ENCODE measurements at regions not wholly inside any gene's neighbourhood (a gene's known extent, or its start where the extent isn't known, plus 50 kb on each side); places are given as distances from the start of the nearest gene placed in this dataset.

DNA sequence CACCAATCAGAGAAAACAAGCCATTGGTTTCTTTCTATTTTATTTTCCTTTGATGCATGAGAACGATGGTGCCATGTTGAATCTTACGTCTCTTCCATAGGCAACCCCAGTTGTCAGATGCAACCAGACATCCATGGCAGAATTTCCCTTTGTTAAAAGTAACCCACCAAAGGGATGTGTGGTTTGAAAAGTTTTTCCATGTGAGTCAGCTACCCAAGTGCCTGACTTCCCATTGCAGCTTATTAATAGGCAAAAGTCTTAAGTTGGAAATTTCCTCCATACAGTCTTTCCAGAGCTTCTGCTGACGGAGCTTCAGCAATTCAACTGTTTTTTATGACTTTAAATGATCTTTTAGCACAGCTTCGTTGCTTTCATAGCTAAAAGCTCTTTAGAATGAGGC, 73.8 kb upstream of the FAM216B start (continued):
- TF ChIP-seq, protein P1, sequence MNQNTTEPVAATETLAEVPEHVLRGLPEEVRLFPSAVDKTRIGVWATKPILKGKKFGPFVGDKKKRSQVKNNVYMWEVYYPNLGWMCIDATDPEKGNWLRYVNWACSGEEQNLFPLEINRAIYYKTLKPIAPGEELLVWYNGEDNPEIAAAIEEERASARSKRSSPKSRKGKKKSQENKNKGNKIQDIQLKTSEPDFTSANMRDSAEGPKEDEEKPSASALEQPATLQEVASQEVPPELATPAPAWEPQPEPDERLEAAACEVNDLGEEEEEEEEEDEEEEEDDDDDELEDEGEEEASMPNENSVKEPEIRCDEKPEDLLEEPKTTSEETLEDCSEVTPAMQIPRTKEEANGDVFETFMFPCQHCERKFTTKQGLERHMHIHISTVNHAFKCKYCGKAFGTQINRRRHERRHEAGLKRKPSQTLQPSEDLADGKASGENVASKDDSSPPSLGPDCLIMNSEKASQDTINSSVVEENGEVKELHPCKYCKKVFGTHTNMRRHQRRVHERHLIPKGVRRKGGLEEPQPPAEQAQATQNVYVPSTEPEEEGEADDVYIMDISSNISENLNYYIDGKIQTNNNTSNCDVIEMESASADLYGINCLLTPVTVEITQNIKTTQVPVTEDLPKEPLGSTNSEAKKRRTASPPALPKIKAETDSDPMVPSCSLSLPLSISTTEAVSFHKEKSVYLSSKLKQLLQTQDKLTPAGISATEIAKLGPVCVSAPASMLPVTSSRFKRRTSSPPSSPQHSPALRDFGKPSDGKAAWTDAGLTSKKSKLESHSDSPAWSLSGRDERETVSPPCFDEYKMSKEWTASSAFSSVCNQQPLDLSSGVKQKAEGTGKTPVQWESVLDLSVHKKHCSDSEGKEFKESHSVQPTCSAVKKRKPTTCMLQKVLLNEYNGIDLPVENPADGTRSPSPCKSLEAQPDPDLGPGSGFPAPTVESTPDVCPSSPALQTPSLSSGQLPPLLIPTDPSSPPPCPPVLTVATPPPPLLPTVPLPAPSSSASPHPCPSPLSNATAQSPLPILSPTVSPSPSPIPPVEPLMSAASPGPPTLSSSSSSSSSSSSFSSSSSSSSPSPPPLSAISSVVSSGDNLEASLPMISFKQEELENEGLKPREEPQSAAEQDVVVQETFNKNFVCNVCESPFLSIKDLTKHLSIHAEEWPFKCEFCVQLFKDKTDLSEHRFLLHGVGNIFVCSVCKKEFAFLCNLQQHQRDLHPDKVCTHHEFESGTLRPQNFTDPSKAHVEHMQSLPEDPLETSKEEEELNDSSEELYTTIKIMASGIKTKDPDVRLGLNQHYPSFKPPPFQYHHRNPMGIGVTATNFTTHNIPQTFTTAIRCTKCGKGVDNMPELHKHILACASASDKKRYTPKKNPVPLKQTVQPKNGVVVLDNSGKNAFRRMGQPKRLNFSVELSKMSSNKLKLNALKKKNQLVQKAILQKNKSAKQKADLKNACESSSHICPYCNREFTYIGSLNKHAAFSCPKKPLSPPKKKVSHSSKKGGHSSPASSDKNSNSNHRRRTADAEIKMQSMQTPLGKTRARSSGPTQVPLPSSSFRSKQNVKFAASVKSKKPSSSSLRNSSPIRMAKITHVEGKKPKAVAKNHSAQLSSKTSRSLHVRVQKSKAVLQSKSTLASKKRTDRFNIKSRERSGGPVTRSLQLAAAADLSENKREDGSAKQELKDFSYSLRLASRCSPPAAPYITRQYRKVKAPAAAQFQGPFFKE (tag by site-specific recombination; IDR thresholded peaks at IDR 0.05; ENCODE audit: borderline replicate concordance): no peak
- no peak for TF ChIP-seq ZNF501 (tag by site-specific recombination; IDR thresholded peaks at IDR 0.05)
- no peak for TF ChIP-seq ZBTB7A (tag by site-specific recombination; IDR thresholded peaks at IDR 0.05; ENCODE audit: low read depth)
- TF ChIP-seq ZNF394 (tag by site-specific recombination; IDR thresholded peaks at IDR 0.05; ENCODE audit: borderline replicate concordance): no peak
- no peak for TF ChIP-seq ZNF37A (tag by site-specific recombination; IDR thresholded peaks at IDR 0.05)

DNA sequence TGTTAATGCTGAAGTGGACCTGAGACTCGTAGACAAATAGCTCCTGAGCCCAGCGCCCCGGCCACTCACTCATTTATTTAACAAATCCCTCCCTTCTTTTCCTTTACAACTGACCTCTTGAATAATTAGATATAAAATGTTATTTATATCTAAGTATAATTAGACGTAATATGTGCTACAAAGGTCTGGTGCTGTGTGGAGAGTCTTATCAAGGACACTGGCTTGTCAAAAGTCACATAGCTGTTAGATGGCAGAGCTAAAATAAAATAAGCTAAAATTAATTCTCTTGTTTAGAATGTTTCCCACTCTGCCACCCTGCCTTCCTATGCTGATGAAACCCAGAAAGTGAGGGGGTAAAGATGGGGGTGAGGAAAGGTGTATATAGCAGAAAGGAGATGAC, 73.0 kb upstream of the FAM216B start:
- H3K27ac ChIP-seq (ENCODE audit: extremely low read depth, low read depth, low read length): no peak overlapping the region
- no peaks in the 10 kb centered on the region for H3K4me1 ChIP-seq (ENCODE audit: control insufficient read depth, insufficient read depth, low read length)
- no peaks in the 10 kb centered on the region for H3K36me3 ChIP-seq (ENCODE audit: control insufficient read depth in 2 of 2, insufficient read depth in 1 of 2, low read length in 2 of 2)
- H3K9me3 ChIP-seq (ENCODE audit: control insufficient read depth, insufficient read depth, low read depth, low read length): no peaks in the 10 kb centered on the region
- CTCF ChIA-PET: no interaction called here
- H3K4me3 ChIP-seq (ENCODE audit: low read depth, low read length): no peak overlapping the region
- POLR2A ChIA-PET: no interaction called here
- TF ChIP-seq, protein P2, sequence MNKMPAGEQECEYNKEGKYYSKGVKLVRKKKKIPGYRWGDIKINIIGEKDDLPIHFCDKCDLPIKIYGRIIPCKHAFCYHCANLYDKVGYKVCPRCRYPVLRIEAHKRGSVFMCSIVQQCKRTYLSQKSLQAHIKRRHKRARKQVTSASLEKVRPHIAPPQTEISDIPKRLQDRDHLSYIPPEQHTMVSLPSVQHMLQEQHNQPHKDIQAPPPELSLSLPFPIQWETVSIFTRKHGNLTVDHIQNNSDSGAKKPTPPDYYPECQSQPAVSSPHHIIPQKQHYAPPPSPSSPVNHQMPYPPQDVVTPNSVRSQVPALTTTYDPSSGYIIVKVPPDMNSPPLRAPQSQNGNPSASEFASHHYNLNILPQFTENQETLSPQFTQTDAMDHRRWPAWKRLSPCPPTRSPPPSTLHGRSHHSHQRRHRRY (tag by site-specific recombination; IDR thresholded peaks at IDR 0.05): no peak
- TF ChIP-seq ZNF529 (tag by site-specific recombination; IDR thresholded peaks at IDR 0.05; ENCODE audit: insufficient replicate concordance) (no peak), ZNF10 (tag by site-specific recombination; IDR thresholded peaks at IDR 0.05) (no peak), ZNF426 (tag by site-specific recombination; IDR thresholded peaks at IDR 0.05) (no peak), ZNF169 (tag by site-specific recombination; IDR thresholded peaks at IDR 0.05) (no peak), ZNF341 (tag by site-specific recombination; IDR thresholded peaks at IDR 0.05; ENCODE audit: low read depth) (no peak), RBAK (tag by site-specific recombination; IDR thresholded peaks at IDR 0.05) (no peak), TRIM28 (IDR thresholded peaks at IDR 0.05; ENCODE audit: borderline replicate concordance, low read length) (no peak), ZNF677 (tag by site-specific recombination; IDR thresholded peaks at IDR 0.05) (no peak), ZFP69B (tag by site-specific recombination; IDR thresholded peaks at IDR 0.05) (no peak), EGR2 (tag by site-specific recombination; IDR thresholded peaks at IDR 0.05; ENCODE audit: low read depth) (no peak), YY1 (tag by site-specific recombination; IDR thresholded peaks at IDR 0.05) (no peak)

DNA sequence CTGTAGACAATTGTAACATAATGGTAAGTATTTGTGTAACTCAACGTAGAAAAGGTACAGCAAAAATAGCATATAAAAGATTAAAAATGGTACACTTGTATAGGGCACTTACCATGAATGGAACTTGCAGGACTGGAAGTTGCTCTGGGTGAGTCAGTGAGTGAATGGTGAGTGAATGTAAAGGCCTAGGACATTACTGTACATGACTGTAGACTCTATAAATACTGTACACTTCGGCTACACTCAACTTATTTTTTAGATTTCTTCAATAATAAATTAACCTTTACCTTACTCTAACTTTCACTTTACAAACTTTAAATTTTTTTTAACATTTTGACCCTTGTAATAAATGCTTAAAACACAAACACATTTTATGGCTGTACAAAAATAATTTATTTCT, 72.1 kb upstream of the FAM216B start:
- Histone ChIP-seq H3K4me1 (ENCODE audit: control insufficient read depth, insufficient read depth, low read length) (no peaks in the 10 kb centered on the region), H3K27ac (ENCODE audit: extremely low read depth, low read depth, low read length) (no peak overlapping the region), H3K36me3 (ENCODE audit: control insufficient read depth in 2 of 2, insufficient read depth in 1 of 2, low read length in 2 of 2) (no peaks in the 10 kb centered on the region), H3K9me3 (ENCODE audit: control insufficient read depth, insufficient read depth, low read depth, low read length) (no peaks in the 10 kb centered on the region), H3K4me3 (ENCODE audit: low read depth, low read length) (no peak overlapping the region)
- ChIA-PET CTCF (no interaction called here), POLR2A (no interaction called here)
- no peak for TF ChIP-seq ZNF596 (tag by site-specific recombination; IDR thresholded peaks at IDR 0.05)
- no peak for TF ChIP-seq HOXC10 (CRISPR knock-in tag; IDR thresholded peaks at IDR 0.05)
- no peak for TF ChIP-seq ZNF157 (tag by site-specific recombination; IDR thresholded peaks at IDR 0.05)
- TF ChIP-seq ZNF354C (tag by site-specific recombination; IDR thresholded peaks at IDR 0.05; ENCODE audit: borderline replicate concordance, low read depth): no peak
- TF ChIP-seq ZNF214 (tag by site-specific recombination; IDR thresholded peaks at IDR 0.05; ENCODE audit: borderline replicate concordance): no peak
- no peak for TF ChIP-seq ZNF292 (tag by site-specific recombination; IDR thresholded peaks at IDR 0.05; ENCODE audit: borderline replicate concordance, low read depth)
- TF ChIP-seq ZNF155 (tag by site-specific recombination; IDR thresholded peaks at IDR 0.05): no peak
- TF ChIP-seq KLF16 (tag by site-specific recombination; IDR thresholded peaks at IDR 0.05): no peak
- TF ChIP-seq, protein P3, sequence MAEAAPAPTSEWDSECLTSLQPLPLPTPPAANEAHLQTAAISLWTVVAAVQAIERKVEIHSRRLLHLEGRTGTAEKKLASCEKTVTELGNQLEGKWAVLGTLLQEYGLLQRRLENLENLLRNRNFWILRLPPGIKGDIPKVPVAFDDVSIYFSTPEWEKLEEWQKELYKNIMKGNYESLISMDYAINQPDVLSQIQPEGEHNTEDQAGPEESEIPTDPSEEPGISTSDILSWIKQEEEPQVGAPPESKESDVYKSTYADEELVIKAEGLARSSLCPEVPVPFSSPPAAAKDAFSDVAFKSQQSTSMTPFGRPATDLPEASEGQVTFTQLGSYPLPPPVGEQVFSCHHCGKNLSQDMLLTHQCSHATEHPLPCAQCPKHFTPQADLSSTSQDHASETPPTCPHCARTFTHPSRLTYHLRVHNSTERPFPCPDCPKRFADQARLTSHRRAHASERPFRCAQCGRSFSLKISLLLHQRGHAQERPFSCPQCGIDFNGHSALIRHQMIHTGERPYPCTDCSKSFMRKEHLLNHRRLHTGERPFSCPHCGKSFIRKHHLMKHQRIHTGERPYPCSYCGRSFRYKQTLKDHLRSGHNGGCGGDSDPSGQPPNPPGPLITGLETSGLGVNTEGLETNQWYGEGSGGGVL (tag by site-specific recombination; IDR thresholded peaks at IDR 0.05): no peak
